ENCODE measurements at regions not wholly inside any gene's neighbourhood (a gene's known extent, or its start where the extent isn't known, plus 50 kb on each side); places are given as distances from the start of the nearest gene placed in this dataset.

DNA sequence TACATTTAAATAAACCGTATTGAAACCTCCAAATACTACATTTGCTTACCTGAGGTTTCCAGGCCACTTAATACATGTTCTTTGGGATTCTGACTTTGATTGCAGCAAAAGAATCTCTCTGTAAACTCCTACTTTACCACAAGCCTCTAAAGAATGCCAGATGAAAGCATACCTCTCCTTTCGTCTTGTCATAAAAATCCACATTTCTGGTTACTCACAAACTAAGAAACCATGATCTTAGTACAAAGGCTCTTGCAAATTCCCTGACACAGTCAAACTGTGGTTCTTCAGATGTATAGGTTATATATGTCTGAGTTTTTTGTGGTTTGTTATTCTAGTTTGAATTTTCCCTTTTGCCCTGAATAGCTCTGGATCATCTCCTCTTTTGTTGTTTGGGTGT, 188.4 kb downstream of the RAP2B start:
- in situ Hi-C loops (cut with HindIII; ENCODE audit: low pct_ligation_motif_present, low sequenced_read_pairs), result no loop called here

DNA sequence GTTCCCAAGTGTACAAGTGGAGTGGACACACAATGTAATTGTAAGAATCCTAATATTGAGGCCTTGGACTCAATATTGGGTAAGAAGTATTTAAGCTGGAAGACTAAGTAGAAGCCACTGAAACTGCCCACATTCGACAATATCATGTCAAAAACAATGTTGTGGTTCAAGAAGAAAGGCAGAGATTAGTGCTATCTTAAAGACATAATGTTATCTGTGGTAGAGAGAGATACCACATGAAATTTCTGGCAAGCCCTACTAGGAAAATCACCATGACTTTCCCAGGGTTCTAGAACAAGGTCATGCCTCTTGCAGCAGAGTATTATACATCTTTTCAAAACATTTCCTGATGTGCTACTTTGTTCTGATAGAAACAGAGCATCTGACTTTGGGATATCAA, 192.6 kb downstream of the RAP2B start:
- in situ Hi-C loops (cut with HindIII; ENCODE audit: low pct_ligation_motif_present, low sequenced_read_pairs), result no loop called here
- Histone ChIP-seq H3K4me3 (ENCODE audit: low read depth, low read length) (no peak overlapping the region), H3K27ac (no peak overlapping the region), H3K36me3 (replicated peaks) (no peaks in the 10 kb centered on the region), H3K27me3 (replicated peaks) (no peaks in the 10 kb centered on the region)
- no peak for DNase-seq
- TF ChIP-seq, protein P1, sequence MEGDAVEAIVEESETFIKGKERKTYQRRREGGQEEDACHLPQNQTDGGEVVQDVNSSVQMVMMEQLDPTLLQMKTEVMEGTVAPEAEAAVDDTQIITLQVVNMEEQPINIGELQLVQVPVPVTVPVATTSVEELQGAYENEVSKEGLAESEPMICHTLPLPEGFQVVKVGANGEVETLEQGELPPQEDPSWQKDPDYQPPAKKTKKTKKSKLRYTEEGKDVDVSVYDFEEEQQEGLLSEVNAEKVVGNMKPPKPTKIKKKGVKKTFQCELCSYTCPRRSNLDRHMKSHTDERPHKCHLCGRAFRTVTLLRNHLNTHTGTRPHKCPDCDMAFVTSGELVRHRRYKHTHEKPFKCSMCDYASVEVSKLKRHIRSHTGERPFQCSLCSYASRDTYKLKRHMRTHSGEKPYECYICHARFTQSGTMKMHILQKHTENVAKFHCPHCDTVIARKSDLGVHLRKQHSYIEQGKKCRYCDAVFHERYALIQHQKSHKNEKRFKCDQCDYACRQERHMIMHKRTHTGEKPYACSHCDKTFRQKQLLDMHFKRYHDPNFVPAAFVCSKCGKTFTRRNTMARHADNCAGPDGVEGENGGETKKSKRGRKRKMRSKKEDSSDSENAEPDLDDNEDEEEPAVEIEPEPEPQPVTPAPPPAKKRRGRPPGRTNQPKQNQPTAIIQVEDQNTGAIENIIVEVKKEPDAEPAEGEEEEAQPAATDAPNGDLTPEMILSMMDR (IDR thresholded peaks at IDR 0.05; ENCODE audit: low read depth, low read length, missing control alignments), result no peak

More for the DNA sequence above, 188.4 kb downstream of the RAP2B start:
- TF ChIP-seq, protein P1 (IDR thresholded peaks at IDR 0.05; ENCODE audit: low read depth, low read length, missing control alignments), result no peak
- Histone ChIP-seq H3K27ac (no peak overlapping the region), H3K4me3 (ENCODE audit: low read depth, low read length) (no peak overlapping the region), H3K27me3 (replicated peaks) (no peaks in the 10 kb centered on the region), H3K36me3 (replicated peaks) (no peaks in the 10 kb centered on the region)
- peak; percentile 45 for DNase-seq

DNA sequence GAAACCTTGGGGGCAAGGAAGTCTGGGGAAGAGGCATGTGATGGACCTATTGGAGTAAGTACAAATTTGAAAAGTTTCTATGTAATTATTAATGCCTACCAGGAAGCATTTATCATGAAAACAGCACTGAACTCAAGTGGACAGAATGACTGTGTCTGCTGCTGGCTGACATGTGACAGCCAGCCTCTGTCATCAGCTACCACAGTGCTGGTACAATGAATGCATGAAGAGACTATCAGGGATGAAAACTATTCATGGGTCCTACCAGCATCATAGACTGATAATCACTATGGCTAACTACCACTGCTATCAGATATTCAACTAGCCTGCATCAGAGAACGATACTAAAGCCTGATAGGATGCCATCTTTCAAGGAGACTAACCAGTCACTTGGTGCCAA, 193.5 kb downstream of the RAP2B start:
- Histone ChIP-seq H3K36me3 (replicated peaks) (no peaks in the 10 kb centered on the region), H3K4me3 (ENCODE audit: low read depth, low read length) (no peak overlapping the region), H3K27me3 (replicated peaks) (no peaks in the 10 kb centered on the region), H3K27ac (no peak overlapping the region)
- no peak for DNase-seq
- TF ChIP-seq, protein P1 (IDR thresholded peaks at IDR 0.05; ENCODE audit: low read depth, low read length, missing control alignments), result no peak
- in situ Hi-C loops (cut with HindIII; ENCODE audit: low pct_ligation_motif_present, low sequenced_read_pairs), result no loop called here

DNA sequence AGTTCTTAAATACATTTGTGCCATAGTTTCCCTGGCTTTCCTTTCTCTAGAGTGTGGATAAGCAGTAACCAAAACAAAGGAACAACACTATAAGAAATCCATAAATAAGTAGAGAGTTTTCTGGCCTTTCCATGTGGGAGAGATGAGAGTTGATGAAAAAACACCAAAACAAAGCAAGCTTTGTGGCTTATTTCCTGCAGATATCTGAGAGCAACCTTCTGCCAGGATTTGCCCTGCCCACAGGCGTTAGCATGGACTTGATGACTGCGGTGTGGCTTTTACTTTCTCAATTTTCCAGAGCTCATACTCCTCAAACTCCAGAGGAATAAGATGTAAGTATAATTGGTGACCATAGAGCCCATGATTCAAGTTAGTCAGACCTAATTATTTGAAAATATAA, 194.9 kb downstream of the RAP2B start:
- Histone ChIP-seq H3K27me3 (replicated peaks) (no peaks in the 10 kb centered on the region), H3K4me3 (ENCODE audit: low read depth, low read length) (no peak overlapping the region), H3K36me3 (replicated peaks) (no peaks in the 10 kb centered on the region), H3K27ac (no peak overlapping the region)
- TF ChIP-seq, protein P1 (IDR thresholded peaks at IDR 0.05; ENCODE audit: low read depth, low read length, missing control alignments), result no peak
- in situ Hi-C loops (cut with HindIII; ENCODE audit: low pct_ligation_motif_present, low sequenced_read_pairs), result no loop called here
- DNase-seq, result no peak

DNA sequence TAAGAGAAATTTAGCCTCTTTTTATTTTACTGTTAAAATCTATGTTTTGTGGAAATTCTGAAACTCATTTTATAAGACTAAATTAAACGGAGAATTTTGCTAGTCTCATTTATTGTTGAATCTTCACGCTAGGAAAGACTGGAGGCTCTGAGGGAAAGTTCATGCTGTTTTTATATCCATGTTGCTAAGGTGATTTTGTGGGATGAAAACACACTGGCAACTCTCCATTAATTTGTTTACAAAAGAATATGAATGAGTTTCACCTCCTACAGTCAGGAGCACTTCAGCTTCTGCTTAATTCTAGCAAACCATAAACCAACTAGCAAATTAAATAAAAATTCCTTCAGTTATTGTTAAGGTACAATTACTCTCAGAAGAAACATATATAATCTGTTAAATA, 195.4 kb downstream of the RAP2B start:
- Histone ChIP-seq H3K4me3 (ENCODE audit: low read depth, low read length) (no peak overlapping the region), H3K36me3 (replicated peaks) (no peaks in the 10 kb centered on the region), H3K27me3 (replicated peaks) (no peaks in the 10 kb centered on the region), H3K27ac (no peak overlapping the region)
- DNase-seq, result no peak
- in situ Hi-C loops (cut with HindIII; ENCODE audit: low pct_ligation_motif_present, low sequenced_read_pairs), result no loop called here
- TF ChIP-seq, protein P1 (IDR thresholded peaks at IDR 0.05; ENCODE audit: low read depth, low read length, missing control alignments), result no peak

DNA sequence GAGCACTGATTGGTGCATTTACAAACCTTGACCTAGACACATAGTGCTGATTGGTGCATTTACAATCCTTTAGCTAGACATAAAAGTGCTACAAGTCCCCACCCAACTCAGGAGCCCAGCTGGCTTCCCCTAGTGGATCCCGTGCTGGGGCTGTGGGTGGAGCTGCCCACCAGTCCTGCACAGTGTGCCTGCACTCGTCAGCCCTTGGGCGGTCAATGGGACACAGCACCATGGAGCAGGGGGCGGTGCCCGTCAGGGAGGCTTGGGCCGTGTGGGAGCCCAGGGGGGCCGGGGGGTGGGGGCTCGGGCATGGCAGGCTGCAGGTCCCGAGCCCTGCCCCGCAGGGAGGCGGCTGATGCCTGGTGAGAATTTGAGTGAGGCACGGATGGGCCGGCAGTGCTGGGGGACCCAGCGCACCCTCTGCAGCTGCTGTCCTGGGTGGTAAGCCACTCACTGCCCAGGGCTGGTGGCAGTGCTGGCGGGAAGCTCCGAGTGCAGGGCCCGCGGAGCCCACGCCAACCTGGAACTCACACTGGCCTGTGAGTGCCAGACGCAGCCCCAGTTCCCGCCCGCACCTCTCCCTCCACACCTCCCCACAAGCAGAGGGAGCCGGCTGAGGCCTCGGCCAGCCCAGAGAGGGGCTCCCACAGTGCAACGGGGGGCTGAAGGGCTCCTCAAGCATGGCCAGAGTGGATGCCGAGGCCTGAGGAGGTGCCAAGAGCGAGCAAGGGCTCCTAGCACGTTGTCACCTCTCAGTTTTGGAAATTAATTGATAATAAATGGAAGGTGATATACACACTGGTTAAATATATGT, 207.7 kb downstream of the RAP2B start:
- TF ChIP-seq, protein P1 (IDR thresholded peaks at IDR 0.05; ENCODE audit: low read depth, low read length, missing control alignments), result no peak
- in situ Hi-C loops (cut with HindIII; ENCODE audit: low pct_ligation_motif_present, low sequenced_read_pairs), result no loop called here
- no peak for DNase-seq
- H3K27me3 ChIP-seq (replicated peaks), result no peaks in the 10 kb centered on the region
- no peak overlapping the region for H3K27ac ChIP-seq
- no peaks in the 10 kb centered on the region for H3K36me3 ChIP-seq (replicated peaks)
- H3K4me3 ChIP-seq (ENCODE audit: low read depth, low read length), result no peak overlapping the region
